GM18520 (cell line): ENCODE measurements at regions not wholly inside any gene's neighbourhood (a gene's known extent, or its start where the extent isn't known, plus 50 kb on each side); places are given as distances from the start of the nearest gene placed in this dataset.

Experiments used
- ATAC-seq: cut with Tn5 transposase; IDR thresholded peaks from one replicate; pipeline ENCODE4 v1.9.1; 2021; ENCODE audit not compliant: unreplicated experiment

- no peak for ATAC-seq
Observed at GRCh38 chr21:18191139-18191538, 53.5 kb upstream of the CHODL start.

- no peak for ATAC-seq
Observed at GRCh38 chr21:18178509-18178908, 66.1 kb upstream of the CHODL start.

- no peak for ATAC-seq
Observed at GRCh38 chr21:18174370-18174769, 70.3 kb upstream of the CHODL start.

- no peak for ATAC-seq
Observed at GRCh38 chr21:18170829-18171228, 73.8 kb upstream of the CHODL start.

- no peak for ATAC-seq
Observed at GRCh38 chr21:18170221-18170620, 74.4 kb upstream of the CHODL start.

GRCh38 chr21:18168108-18168507 lies 76.5 kb upstream of the CHODL start:
- no peak for ATAC-seq

- no peak for ATAC-seq
Observed at GRCh38 chr21:18164933-18165332, 79.7 kb upstream of the CHODL start.

GRCh38 chr21:18164483-18164882 lies 80.2 kb upstream of the CHODL start:
- ATAC-seq: no peak

GRCh38 chr21:18163956-18164355 lies 80.7 kb upstream of the CHODL start:
- ATAC-seq: no peak

GRCh38 chr21:18161841-18162240 lies 82.8 kb upstream of the CHODL start:
- ATAC-seq: no peak

- no peak for ATAC-seq
Observed at GRCh38 chr21:18157406-18157805, 87.2 kb upstream of the CHODL start.

GRCh38 chr21:18155508-18156193 lies 89.0 kb upstream of the CHODL start:
- no peak for ATAC-seq

- ATAC-seq: no peak
Observed at GRCh38 chr21:18153063-18153462, 91.6 kb upstream of the CHODL start.

GRCh38 chr21:18152371-18152770 lies 92.3 kb upstream of the CHODL start:
- ATAC-seq: no peak

GRCh38 chr21:18151046-18151445 lies 93.6 kb upstream of the CHODL start:
- ATAC-seq: no peak

- ATAC-seq: no peak
Observed at GRCh38 chr21:18148401-18148800, 96.2 kb upstream of the CHODL start.

- no peak for ATAC-seq
Observed at GRCh38 chr21:18147678-18148077, 97.0 kb upstream of the CHODL start.

GRCh38 chr21:18146820-18147219 lies 97.8 kb upstream of the CHODL start:
- no peak for ATAC-seq

GRCh38 chr21:18144339-18144738 lies 100.3 kb upstream of the CHODL start:
- no peak for ATAC-seq

- ATAC-seq: no peak
Observed at GRCh38 chr21:18142655-18143054, 102.0 kb upstream of the CHODL start.

GRCh38 chr21:18138507-18138906 lies 106.1 kb upstream of the CHODL start:
- ATAC-seq: no peak

GRCh38 chr21:18129526-18129925 lies 115.1 kb upstream of the CHODL start:
- ATAC-seq: no peak

- ATAC-seq: no peak
Observed at GRCh38 chr21:18118566-18118965, 126.1 kb upstream of the CHODL start.
